ENCODE measurements at regions not wholly inside any gene's neighbourhood (a gene's known extent, or its start where the extent isn't known, plus 50 kb on each side); places are given as distances from the start of the nearest gene placed in this dataset.

DNA sequence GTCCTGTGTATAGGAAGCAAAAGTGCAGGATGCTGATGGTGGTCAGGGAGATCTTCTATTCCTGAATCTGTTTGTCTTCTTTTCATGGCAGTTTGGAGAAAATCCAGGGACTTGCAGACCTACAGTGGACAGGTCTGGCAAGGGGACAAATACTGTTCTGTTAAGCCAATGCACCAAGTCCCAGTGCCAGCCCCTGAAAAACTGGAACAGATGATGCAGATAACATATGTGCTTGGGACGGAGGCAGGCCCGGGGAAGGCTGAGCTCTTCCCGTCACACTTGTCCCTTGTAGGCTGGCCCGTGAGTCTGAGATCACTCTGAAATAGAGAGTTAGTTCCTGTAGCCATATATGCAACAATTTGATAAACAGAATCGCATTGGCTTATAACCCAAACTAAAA is 265.7 kb downstream of the MTRR start:
- TF ChIP-seq, protein P1, sequence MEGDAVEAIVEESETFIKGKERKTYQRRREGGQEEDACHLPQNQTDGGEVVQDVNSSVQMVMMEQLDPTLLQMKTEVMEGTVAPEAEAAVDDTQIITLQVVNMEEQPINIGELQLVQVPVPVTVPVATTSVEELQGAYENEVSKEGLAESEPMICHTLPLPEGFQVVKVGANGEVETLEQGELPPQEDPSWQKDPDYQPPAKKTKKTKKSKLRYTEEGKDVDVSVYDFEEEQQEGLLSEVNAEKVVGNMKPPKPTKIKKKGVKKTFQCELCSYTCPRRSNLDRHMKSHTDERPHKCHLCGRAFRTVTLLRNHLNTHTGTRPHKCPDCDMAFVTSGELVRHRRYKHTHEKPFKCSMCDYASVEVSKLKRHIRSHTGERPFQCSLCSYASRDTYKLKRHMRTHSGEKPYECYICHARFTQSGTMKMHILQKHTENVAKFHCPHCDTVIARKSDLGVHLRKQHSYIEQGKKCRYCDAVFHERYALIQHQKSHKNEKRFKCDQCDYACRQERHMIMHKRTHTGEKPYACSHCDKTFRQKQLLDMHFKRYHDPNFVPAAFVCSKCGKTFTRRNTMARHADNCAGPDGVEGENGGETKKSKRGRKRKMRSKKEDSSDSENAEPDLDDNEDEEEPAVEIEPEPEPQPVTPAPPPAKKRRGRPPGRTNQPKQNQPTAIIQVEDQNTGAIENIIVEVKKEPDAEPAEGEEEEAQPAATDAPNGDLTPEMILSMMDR (IDR thresholded peaks at IDR 0.05; ENCODE audit: low read length, missing control alignments) = no peak
- DNase-seq (ENCODE audit: low read depth) = no peak
- H3K4me3 ChIP-seq (replicated peaks; ENCODE audit: low read depth, low read length) = no peak overlapping the region

DNA sequence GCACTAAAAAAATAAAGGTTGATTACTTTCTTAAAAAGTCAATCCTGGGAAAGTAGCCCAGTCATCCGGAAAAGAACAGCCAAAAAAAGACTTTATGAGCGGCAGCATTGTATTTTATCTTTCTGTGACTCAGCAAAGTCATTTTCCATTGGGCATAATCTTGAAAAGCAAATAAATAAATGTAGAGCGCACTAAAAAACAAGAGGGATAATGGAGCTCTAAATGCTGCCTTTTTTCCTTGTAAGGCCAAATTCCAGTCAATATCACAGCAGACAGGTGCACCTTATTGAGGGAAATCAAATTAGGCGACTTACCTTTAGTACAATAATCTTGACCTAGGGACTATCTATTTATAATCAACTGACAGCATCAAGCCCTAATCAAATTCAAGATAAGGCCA is 266.8 kb downstream of the MTRR start:
- TF ChIP-seq, protein P1 (IDR thresholded peaks at IDR 0.05; ENCODE audit: low read length, missing control alignments) = no peak
- DNase-seq (ENCODE audit: low read depth) = no peak
- H3K4me3 ChIP-seq (replicated peaks; ENCODE audit: low read depth, low read length) = no peak overlapping the region

DNA sequence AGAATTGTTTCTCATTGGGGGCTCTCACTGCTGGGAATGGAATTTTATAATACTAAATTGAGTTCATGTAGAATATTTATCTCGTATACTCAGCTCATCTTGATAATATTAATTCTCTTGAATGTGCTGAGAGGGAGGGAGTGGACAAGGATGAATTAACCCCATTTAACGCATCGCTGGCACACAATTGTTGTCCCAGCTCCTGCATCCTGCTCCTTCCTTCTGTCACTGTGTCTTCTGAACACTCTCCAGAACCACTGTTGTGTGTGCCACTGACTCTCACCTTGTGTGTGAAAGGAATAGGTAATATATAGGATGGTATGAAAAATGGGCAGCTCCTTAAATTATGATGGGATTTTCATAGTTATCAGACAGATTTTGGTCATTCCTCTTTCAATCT is 267.3 kb downstream of the MTRR start:
- DNase-seq (ENCODE audit: low read depth) = no peak
- no peak overlapping the region for H3K4me3 ChIP-seq (replicated peaks; ENCODE audit: low read depth, low read length)
- TF ChIP-seq, protein P1 (IDR thresholded peaks at IDR 0.05; ENCODE audit: low read length, missing control alignments) = no peak

DNA sequence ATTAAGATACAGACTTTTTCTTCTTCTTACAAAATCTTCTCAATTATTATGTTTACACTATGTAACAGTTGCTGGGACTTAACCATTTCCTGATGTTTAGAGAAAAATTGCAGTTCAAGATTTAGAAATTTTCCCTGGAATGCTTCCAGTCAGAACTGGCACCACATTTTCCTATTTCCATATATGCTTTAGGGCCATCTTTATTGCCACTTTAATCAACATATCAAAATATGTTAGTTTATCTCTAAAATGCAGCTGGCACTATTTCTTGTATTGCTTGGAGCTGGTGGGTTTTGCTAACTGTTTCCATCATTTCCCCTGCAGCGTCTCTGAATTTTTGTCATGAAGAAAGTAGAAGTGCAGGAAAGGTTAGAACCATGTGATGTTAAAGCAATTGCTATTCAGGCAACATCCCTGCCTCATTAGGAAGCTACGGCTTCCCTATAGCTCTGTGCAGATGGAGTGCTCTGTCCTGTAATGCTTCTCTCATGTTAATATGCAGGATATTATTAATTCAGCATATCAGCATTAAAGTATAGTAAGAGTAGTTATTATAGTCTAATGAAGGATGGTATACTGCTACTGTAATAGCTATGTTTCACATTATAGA is 269.1 kb downstream of the MTRR start:
- no peak for DNase-seq (ENCODE audit: low read depth)
- no peak overlapping the region for H3K4me3 ChIP-seq (replicated peaks; ENCODE audit: low read depth, low read length)
- TF ChIP-seq, protein P1 (IDR thresholded peaks at IDR 0.05; ENCODE audit: low read length, missing control alignments) = no peak

DNA sequence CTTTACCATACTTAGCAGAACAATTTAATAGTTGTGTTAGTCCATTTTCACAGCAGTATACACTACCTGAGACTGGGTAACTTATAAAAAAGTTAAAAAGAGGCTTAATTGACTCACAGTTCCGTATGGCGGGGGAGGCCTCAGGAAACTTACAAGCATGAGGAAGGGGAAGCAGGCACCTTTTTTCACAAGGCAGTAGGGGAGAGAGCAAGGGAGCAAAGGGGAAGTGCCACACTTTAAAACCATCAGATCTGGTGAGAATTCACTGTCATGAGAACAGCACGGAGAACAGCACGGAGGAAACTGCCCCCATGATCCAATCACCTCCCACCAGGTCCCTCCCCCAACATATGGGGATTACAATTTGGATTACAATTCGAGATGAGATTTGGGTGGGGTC is 269.9 kb downstream of the MTRR start:
- DNase-seq (ENCODE audit: low read depth) = no peak
- TF ChIP-seq, protein P1 (IDR thresholded peaks at IDR 0.05; ENCODE audit: low read length, missing control alignments) = no peak

DNA sequence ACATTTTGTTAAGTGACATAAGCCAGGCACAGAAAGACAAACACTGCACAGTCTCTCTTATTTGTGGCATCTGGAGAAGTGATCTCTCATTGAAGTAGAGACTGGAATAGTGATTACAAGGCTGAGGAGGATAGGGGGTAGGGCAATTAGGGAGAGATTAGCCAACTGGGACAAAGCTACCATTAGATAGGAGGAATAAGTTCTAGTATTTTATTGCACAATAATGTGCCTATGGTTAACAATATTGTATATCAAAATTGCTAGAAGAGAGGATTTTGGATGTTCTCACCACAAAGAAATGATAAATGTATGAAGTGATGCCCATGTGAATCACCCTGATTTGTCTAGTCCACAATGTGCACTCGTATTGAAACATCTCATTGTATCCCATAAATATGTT is 281.8 kb downstream of the MTRR start:
- no peak for DNase-seq (ENCODE audit: low read depth)
- H3K4me3 ChIP-seq (replicated peaks; ENCODE audit: low read depth, low read length) = no peak overlapping the region
- TF ChIP-seq, protein P1 (IDR thresholded peaks at IDR 0.05; ENCODE audit: low read length, missing control alignments) = no peak

More for the DNA sequence above, 269.9 kb downstream of the MTRR start:
- no peak overlapping the region for H3K4me3 ChIP-seq (replicated peaks; ENCODE audit: low read depth, low read length)

DNA sequence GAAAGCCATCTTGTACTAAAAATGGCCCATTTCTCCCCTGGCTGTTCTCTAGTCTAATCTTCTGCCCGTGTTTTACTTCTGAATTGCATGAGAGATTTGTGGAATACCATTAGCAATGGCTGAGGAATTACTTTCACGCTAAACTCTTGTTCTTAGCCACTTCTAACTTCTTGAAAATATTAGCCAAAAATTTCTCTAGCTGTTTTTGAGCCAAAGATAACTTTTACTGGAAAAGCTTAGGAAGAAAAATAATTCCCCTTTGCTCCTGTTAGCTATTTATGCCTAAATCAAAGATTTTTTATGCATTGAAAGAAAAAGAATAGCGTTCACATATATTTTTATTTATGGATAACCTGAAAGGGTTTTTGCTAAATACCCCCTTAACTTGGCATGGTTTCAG is 287.8 kb downstream of the MTRR start:
- TF ChIP-seq, protein P1 (IDR thresholded peaks at IDR 0.05; ENCODE audit: low read length, missing control alignments) = no peak
- no peak for DNase-seq (ENCODE audit: low read depth)
- no peak overlapping the region for H3K4me3 ChIP-seq (replicated peaks; ENCODE audit: low read depth, low read length)

All from fibroblast of pulmonary artery (primary cell).